SU-DHL-6 (cell line): ENCODE measurements at regions not wholly inside any gene's neighbourhood (a gene's known extent, or its start where the extent isn't known, plus 50 kb on each side); places are given as distances from the start of the nearest gene placed in this dataset.

Experiments used
- H2AFZ ChIP-seq: fragments of 200-600 bp; sonication (generic); 2 replicates; pipeline ENCODE4 v1.6.1; 2014; ENCODE audit warnings: low read depth, mild to moderate bottlenecking, moderate library complexity, mixed read lengths, antibody characterized with exemption, low read length; ENCODE audit not compliant: severe bottlenecking
- H3F3A ChIP-seq: fragments of 200-600 bp; shearing (Covaris generic); 2 replicates; pipeline ENCODE4 v1.6.0; 2016; ENCODE audit warnings: antibody characterized with exemption, mild to moderate bottlenecking; ENCODE audit not compliant: insufficient read depth
- H3K27ac ChIP-seq: fragments of 200-600 bp; sonication (generic); 2 replicates; pipeline ENCODE4 v1.5.1; 2016; ENCODE audit warnings: low read depth, mild to moderate bottlenecking, low read length, moderate library complexity, mixed read lengths
- H3K27me3 ChIP-seq: fragments of 200-600 bp; sonication (generic), shearing (Covaris generic); 2 replicates; pipeline ENCODE4 v1.6.0; 2014; ENCODE audit warnings: mild to moderate bottlenecking, low read length
- H3K36me3 ChIP-seq: fragments of 200-600 bp; sonication (generic); 2 replicates; pipeline ENCODE4 v1.6.1; 2014; ENCODE audit warnings: mild to moderate bottlenecking, low read length, mixed read lengths
- H3K4me2 ChIP-seq: fragments of 300-600, 200-600 bp; shearing (Covaris generic), sonication (generic); 2 replicates; pipeline ENCODE4 v1.6.0; 2014; ENCODE audit warnings: low read length, low read depth, mild to moderate bottlenecking; ENCODE audit not compliant: poor library complexity, severe bottlenecking
- H3K4me3 ChIP-seq: fragments of 200-600 bp; sonication (generic); 2 replicates; pipeline ENCODE4 v1.5.1; 2014; ENCODE audit warnings: antibody characterized with exemption, low read length, mild to moderate bottlenecking, mixed read lengths; ENCODE audit not compliant: insufficient read depth, poor library complexity, severe bottlenecking
- H3K79me2 ChIP-seq: fragments of 200-600 bp; sonication (generic); 2 replicates; pipeline ENCODE4 v1.6.1; 2014; ENCODE audit warnings: mild to moderate bottlenecking, low read length, moderate library complexity; ENCODE audit not compliant: insufficient read depth
- H3K9ac ChIP-seq: fragments of 200-600 bp; sonication (generic); 2 replicates; pipeline ENCODE4 v1.7.0; 2014; ENCODE audit warnings: mild to moderate bottlenecking, low read length
- H3K9me2 ChIP-seq: fragments of 200-600 bp; sonication (generic); replicated peaks from 2 replicates; pipeline ENCODE4 v1.6.1; 2014; ENCODE audit warnings: low read length; ENCODE audit not compliant: insufficient read depth
- H3K9me3 ChIP-seq: fragments of 200-600 bp; sonication (generic); 2 replicates; pipeline ENCODE4 v1.6.1; 2014; ENCODE audit warnings: low read length, mixed read lengths; ENCODE audit not compliant: insufficient read depth
- H4K20me1 ChIP-seq: fragments of 200-600 bp; sonication (generic); 2 replicates; pipeline ENCODE4 v1.6.1; 2014; ENCODE audit warnings: low read depth, mild to moderate bottlenecking, antibody characterized with exemption, low read length, moderate library complexity, mixed read lengths
- EZH2phosphoT487 ChIP-seq: fragments of 200-600 bp; sonication (generic), shearing (Covaris generic); conservative IDR thresholded peaks from 2 replicates; pipeline ENCODE4 v1.6.1; 2018; ENCODE audit warnings: mild to moderate bottlenecking, antibody characterized with exemption, low read length, moderate library complexity, mixed read lengths
- TF ChIP-seq, protein P1 (sequence below): fragments of 200-600 bp; sonication (generic); IDR thresholded peaks from one replicate; pipeline ENCODE4 v1.5.1; 2017; ENCODE audit warnings: antibody characterized with exemption, mild to moderate bottlenecking, low read length, moderate library complexity; ENCODE audit not compliant: insufficient read depth, poor library complexity, severe bottlenecking

GRCh38 chr5:56625541-56625940, 189.8 kb upstream of the MAP3K1 start:
- H3K27ac ChIP-seq = no peak overlapping the region
- H3K36me3 ChIP-seq = no peaks in the 10 kb centered on the region
- no peak overlapping the region for H3K4me2 ChIP-seq
- no peaks in the 10 kb centered on the region for H3F3A ChIP-seq
- no peaks in the 10 kb centered on the region for H4K20me1 ChIP-seq
- no peak overlapping the region for H3K4me3 ChIP-seq
- H3K79me2 ChIP-seq = no peaks in the 10 kb centered on the region
- no peaks in the 10 kb centered on the region for H3K9me3 ChIP-seq
- H3K9ac ChIP-seq = no peak overlapping the region
- H3K9me2 ChIP-seq = no peaks in the 10 kb centered on the region
- no peak for TF ChIP-seq EZH2phosphoT487
- TF ChIP-seq, protein P1, sequence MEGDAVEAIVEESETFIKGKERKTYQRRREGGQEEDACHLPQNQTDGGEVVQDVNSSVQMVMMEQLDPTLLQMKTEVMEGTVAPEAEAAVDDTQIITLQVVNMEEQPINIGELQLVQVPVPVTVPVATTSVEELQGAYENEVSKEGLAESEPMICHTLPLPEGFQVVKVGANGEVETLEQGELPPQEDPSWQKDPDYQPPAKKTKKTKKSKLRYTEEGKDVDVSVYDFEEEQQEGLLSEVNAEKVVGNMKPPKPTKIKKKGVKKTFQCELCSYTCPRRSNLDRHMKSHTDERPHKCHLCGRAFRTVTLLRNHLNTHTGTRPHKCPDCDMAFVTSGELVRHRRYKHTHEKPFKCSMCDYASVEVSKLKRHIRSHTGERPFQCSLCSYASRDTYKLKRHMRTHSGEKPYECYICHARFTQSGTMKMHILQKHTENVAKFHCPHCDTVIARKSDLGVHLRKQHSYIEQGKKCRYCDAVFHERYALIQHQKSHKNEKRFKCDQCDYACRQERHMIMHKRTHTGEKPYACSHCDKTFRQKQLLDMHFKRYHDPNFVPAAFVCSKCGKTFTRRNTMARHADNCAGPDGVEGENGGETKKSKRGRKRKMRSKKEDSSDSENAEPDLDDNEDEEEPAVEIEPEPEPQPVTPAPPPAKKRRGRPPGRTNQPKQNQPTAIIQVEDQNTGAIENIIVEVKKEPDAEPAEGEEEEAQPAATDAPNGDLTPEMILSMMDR = no peak
- no peak overlapping the region for H2AFZ ChIP-seq
- H3K27me3 ChIP-seq = no peaks in the 10 kb centered on the region

GRCh38 chr5:56624751-56625150, 190.6 kb upstream of the MAP3K1 start:
- no peaks in the 10 kb centered on the region for H3K36me3 ChIP-seq
- no peak overlapping the region for H3K4me3 ChIP-seq

GRCh38 chr5:56622141-56622540, 193.2 kb upstream of the MAP3K1 start:
- no peaks in the 10 kb centered on the region for H3K9me2 ChIP-seq
- H3K79me2 ChIP-seq = no peaks in the 10 kb centered on the region
- H3K27me3 ChIP-seq = no peaks in the 10 kb centered on the region
- no peak overlapping the region for H3K27ac ChIP-seq
- no peaks in the 10 kb centered on the region for H3F3A ChIP-seq
- H3K9me3 ChIP-seq = peaks cover 16% of the 10 kb centered on the region; the same call in 1 of the 2 replicates
- no peak overlapping the region for H3K9ac ChIP-seq
- TF ChIP-seq EZH2phosphoT487 = no peak
- TF ChIP-seq, protein P1 = no peak
- no peak overlapping the region for H3K4me2 ChIP-seq
- H2AFZ ChIP-seq = no peak overlapping the region
- no peak overlapping the region for H3K4me3 ChIP-seq
- H4K20me1 ChIP-seq = no peaks in the 10 kb centered on the region
- H3K36me3 ChIP-seq = no peaks in the 10 kb centered on the region

More at GRCh38 chr5:56624751-56625150, 190.6 kb upstream of the MAP3K1 start:
- Histone ChIP-seq H3K9ac (no peak overlapping the region), H3K27ac (no peak overlapping the region), H3F3A (no peaks in the 10 kb centered on the region), H3K79me2 (no peaks in the 10 kb centered on the region), H4K20me1 (no peaks in the 10 kb centered on the region), H3K9me3 (no peaks in the 10 kb centered on the region), H3K27me3 (no peaks in the 10 kb centered on the region), H2AFZ (no peak overlapping the region), H3K4me2 (no peak overlapping the region), H3K9me2 (no peaks in the 10 kb centered on the region)
- no peak for TF ChIP-seq EZH2phosphoT487
- TF ChIP-seq, protein P1 = no peak
